ENCODE measurements at regions not wholly inside any gene's neighbourhood (a gene's known extent, or its start where the extent isn't known, plus 50 kb on each side); places are given as distances from the start of the nearest gene placed in this dataset.
"Not testable (repeated sequence)": the region's sequence is repeated elsewhere in the genome, so short reads cannot be mapped to it uniquely, and the experiment has no call there.

DNA sequence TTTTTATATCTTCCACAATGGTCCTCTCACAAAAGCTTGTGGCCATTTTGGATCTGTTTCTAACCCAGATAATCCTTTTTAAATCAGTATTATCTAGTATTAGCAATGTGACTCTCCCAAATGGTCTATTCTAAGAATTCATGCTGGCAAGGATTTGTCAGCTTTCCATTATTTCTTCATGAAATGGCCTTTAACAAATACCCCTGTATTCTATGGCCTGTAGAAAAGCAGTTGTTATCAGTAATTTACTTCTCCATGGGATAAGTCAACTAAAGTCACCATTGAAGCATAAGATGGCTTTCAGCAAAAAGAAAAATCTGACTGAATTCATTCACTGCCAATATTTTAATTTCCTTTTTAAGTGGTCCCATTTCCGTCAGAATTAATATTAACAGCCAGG, 346.4 kb upstream of the FAM174A start:
- no peak for DNase-seq

DNA sequence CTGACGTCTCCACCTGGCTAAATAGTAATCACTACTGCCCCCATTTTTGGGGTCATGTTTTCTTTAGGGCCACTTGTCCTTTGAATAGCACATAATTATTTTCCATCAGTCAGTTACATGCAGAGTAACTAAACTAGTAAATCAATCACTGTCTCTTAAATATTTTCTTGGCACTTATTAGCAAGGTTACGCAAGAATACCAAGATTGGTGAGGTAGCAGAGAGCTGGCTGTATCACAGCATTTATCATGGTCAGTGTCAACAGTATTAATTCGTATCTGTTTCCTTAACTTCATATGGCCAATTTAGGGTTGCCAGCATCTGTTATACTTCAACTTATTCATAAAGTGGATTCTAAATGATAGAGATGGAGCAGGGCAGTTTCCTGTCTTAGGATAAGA, 346.8 kb upstream of the FAM174A start:
- DNase-seq, result no peak

DNA sequence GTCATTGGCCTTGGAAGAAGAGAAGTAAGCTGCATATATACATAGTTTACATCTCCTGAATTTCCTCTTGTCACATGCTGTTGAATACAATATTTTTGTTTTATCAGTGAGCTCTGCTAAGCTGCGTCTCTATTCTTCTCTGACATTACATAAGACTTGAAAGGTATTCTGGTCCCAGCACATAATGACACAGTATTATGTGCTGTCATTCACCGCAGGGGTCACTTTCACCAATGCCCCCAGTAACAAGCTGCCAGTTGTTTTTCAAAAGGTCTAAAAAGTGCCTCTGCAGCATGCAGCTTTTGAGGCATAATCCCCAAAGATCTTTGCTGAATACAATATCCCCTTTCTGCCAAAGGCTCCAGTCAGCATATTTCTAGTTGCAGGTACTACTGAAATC, 349.0 kb upstream of the FAM174A start:
- no peak for DNase-seq

DNA sequence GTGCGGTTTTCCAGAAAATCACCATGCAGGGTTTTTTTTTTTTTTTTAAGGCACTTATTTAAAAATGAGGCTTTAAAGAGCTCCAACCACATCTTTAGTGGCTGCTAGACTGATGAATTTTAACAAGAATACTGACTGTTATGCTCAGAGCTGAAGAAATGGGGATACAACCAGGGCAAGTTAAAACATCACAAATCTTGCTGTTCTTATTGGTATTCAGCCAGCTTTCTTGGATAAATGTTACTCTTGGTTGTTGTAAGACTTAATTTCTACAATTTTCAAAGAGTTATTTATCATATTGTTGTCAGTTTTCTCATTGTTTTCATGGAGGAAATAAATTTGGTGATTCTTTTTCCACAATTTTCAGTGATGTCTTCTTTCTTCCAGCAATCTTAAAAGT, 352.8 kb upstream of the FAM174A start:
- no peak for DNase-seq

DNA sequence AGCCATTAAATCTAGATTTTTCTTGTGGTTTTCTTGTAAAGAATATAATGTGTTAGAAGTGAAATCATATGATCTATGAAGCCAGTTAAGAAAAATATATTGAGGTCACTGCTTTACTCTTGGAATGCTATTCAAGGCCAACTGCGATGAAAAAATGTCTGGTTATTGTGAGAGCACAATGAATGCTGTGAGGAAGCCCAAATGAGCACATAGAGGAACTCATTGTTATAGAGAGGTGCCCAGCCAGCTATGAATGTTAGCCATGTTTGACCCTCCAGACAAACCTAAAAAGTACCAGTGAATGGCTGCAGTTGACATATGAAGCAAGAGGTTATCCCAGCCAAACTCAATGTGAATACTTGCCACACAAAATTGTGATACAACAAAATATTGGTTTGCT, 359.8 kb upstream of the FAM174A start:
- no peak for DNase-seq

DNA sequence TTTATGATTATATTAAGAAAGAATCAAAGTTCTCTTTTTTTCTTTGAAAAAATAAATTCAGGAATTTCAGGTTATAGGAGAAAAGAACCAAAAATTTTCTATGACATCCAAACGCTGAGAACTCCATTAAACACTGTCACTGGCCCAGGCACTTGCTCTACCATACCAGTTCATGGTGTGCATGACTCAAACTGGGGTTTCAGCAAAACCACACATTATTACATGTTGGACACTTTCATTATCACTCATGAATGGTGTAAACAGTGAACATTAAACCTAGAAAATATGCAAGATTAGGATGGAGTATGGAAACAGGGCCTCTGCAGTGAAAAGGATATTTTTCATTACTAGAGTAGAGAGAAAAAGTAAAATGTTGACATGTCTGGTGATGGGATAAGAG, 369.9 kb upstream of the FAM174A start:
- peak; percentile 22 for DNase-seq

DNA sequence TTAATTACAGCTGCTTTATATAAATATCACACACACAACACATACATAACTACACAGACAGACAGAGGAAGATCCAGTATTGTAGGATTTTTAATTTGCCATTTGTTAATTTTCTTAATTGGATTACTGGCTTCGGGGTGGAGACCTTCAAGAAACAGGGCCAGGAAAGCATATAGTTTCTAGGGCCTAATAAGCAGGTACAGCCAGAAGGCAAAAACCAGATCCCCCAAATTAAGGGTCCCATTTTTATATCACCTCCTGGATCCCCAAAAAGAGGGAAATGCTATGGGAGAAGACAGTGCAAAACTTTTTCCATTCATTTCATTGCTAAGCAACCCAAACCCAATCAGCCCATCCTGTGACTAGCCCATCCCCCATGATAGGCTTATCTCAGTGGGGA, 373.3 kb upstream of the FAM174A start:
- peak; percentile 4 for DNase-seq

DNA sequence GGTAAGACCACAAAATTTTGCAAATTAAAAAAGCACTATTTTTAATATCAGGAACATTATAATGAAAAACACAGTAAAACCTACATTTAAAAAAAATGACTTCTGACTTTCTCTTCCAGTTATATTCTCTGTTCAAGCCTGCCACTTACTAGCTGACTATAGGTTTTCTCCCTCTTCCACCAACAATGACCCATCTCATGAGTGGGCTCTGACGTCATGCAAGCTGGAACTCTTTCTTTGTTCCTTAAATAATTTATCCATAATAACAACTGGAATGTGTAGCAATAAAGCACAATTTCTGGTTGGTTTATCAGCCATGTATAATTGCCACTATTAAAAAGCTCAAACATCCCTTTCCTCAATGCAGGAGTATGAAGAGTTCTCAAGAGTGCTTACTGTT, 378.1 kb upstream of the FAM174A start:
- DNase-seq, result no peak

DNA sequence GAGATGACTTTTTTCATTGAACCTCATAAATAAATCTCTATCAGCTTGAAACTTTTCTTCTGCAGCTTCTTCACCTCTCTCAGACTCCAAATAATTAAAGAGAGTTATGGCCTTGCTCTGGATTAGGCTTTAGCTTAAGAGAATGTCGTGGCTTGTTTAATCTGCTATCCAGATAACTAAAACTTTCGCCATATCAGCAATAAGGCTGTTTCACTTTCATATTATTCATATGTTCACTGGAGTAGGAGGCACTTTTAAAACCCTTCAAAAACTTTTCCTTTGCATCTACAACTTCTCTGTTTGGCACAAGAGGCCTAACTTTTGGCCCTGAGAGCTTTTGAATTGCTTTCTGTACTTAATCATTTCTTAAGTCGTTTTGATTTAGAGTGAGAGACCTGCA, 386.9 kb upstream of the FAM174A start:
- DNase-seq, result peak; percentile 15

DNA sequence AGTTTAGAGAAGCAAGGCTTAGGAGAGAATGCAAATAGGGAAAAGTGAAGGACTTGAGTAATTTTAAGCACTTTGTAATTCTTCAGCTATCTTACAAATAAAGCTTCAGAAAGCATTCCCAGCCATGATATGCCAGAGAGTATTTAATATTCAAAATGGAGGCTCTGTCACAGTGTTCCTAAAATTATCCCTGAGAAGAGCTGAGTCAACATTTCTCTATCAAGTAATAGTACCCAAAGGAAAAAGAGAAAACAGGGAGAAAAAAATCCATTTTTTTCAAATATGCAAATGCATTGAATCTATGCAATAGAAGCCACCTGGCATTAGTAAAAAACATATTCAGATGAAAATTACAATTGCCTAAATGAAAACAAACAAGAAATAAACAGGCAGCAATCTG, 392.6 kb upstream of the FAM174A start:
- no peak for DNase-seq

DNA sequence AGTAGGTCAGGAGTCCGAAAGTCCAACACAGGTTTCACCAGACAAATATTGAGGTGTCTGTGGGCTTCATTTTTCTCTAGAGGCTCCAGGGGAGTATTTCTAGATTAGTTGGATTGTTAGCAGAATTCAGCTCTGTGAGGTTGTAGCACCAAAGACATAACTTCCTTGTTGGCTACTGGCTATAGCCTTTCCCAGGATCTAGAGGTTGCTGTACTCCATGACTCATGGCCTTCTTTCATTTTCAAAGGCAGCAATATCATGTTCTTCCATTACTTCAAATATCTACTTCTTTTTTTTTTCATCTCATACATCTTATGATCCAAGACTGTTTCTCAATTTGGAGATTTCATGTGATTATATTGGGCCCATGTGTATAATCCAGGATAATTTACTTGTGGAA, 404.0 kb upstream of the FAM174A start:
- DNase-seq, result no peak

DNA sequence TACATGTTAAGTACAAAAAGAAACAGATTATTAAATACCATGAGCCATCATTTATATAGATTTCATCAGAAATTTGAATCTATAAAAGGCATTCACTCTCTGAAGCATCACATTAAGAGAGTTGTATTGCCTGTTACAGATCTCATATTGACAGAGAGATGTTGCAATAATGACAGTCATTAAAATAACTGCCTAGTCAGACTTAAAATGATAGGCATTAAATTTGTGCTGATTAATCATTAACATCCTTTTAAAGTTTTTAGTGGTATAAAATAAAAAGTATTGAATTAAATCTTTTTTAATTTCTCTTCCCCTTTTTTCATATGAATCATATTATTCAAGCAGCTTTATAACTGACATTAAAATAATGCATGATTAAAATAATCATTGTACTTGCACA, 404.9 kb upstream of the FAM174A start:
- DNase-seq, result no peak

DNA sequence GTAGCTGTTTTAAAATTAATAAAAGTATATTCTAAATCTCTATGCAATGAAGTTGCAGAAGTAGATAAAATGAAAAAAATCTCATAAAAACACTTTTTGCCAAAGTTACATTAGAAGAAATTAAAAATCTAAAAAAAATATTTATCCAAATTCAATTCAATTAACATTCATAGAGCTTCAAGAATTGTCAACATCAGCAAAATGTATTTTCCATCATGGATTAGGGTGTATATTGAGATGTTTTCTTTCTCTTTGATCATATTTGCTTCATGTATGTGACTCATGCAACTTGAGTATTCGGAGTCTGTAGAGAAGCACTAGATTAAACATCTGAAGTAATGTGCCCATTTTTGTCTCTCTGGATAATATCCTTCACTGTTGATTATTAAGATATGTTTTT, 415.3 kb upstream of the FAM174A start:
- no peak for DNase-seq

DNA sequence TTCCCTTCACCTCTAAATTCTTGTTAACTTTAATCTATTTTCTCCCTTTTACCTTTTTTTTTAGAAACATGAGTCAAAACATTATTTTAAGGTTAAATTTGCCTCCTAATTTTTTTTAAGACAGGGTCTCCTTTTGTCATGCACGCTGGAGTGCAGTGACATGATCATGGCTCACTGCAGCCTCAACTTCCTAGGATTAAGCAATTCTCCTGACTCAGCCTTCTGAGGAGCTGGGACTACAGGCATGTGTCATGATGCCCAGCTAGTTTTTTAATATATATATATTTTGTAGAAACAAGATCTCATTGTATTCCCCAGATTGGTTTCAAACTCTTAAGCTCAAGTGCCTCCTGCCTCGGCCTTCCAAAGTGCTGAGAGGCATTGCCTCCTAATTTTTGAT, 424.7 kb upstream of the FAM174A start:
- DNase-seq, result no peak

DNA sequence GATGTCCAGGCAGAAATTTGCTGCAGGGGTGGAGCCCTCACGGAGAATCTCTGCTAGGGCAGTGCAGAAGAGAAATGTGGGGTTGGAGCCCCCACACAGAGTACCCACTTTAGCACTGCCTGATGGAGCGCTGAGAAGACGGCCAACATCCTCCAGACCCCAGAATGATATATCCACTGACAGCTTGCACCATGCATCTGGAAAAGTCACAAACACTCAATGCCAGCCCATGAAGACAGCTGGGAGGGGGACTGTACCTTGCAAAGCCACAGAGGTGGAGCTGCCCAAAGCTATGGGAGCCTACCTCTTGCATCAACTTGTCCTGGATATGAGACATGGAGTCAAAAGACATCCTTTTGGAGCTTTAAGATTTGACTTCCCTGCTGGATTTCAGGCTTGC, 426.3 kb upstream of the FAM174A start:
- DNase-seq, result no peak

DNA sequence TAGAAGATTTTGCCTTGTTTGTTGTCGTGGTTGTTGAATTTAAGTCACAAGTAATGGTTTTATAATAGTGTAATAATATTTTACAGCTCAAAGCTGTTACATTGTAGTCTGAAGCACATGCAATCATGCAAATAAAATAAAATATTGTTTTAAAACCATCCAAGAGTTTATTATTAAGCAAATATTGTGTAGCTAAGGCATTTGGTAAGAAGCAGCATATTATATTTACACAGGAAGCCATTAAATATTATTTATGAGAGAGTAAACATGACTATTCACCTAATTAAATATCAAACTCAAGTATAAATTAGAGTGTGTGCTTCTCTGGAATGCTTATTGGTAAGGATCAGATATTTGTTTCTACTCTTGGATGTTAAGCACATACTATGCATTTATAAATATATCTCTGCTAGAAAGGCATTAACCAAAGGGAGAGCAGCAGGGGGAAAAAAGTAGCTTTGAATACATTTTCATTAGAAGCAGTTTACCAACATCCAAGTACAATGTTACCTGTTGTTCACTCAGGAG, 431.5 kb upstream of the FAM174A start:
- not testable (repeated sequence) for DNase-seq

DNA sequence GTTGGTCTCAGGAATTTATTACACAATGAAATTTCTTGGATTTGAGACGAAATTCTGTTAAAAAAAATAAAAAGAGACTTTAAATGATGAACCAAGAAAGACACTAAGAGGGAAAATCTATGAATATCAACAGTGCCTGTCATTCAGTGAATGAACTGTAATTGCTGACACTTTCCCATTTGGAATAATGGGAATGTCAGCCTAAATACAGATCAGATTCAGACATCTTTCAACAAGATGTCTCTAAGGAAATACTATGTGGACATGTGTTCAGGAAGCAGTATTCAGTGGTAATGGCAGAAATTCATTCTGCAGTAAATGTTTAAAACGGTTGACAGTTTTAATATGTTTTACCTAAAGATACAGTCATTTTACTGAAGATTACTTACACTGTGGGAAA, 433.7 kb upstream of the FAM174A start:
- not testable (repeated sequence) for DNase-seq

DNA sequence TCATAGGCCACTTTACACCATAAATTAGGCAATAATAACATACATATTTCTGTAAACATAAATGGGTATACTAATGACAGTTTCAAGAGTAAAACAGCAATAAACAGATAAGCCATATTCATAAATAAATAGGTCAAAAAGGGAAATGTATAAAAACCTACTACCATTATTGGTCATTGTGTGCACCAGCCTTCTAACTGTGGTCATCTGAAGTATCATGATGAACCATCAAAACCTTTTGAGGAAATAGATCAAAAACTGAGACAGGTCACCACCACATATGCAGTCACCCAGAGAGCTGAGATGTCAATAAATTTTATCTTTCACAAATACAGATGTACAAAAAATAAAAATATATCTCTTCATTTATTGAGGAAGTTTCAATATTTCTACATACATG, 438.8 kb upstream of the FAM174A start:
- not testable (repeated sequence) for DNase-seq

DNA sequence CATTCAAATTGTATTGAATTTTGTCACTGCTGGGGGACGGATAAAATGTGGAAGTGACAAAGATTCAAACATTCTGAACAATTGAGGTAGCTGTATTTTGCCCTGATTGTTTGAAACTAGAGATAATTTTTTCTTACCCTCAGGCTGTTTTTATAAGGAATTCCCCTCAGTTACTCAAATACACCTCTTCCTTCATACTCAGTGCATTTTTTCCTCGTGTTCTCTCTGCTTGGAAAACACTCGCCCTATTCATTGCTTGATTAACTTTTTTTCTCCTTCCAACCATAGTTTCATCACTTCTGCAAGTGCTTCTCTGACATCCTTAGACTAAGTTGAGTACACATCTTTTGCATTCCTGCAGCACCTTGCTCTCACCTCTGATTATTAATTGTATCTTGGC, 454.5 kb upstream of the FAM174A start:
- not testable (repeated sequence) for DNase-seq

DNA sequence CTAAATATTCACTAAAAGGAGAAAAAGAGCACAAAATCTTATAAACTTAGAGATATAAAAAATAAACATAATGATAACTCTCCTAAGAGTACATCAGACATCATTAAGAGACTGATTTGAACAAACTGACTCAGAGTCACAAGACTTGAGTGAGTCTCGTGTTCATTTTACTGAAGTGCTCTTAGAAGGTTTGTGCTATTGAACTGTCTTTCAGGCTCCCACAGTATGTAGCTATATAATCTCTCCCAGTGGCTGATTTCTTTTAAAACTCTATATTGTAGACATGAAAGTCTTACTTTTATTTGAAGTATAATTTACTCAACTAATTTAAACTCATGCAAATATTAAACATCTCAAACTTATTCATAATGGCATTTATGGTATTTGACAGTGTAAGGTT, 456.0 kb upstream of the FAM174A start:
- DNase-seq, result peak; percentile 38

DNA sequence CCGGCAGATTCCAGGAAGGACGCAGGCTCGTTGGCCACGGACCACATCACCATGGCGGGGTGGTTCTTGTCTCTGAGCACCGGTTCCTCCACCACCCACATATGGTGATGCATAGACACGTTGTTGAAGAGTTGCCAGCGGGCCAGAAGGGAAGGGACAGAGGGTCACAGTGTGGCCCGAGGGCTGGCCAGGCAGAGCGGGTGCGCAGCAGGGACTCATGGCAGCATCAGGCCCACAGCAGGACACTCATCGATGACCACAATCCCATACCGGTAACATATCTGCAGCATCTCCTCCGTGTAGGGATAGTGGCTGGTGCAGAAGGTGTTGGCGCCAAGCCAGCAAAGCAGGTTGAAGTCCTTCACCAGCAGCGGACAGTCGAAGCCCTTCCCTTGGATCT, 469.2 kb upstream of the FAM174A start:
- not testable (repeated sequence) for DNase-seq

DNA sequence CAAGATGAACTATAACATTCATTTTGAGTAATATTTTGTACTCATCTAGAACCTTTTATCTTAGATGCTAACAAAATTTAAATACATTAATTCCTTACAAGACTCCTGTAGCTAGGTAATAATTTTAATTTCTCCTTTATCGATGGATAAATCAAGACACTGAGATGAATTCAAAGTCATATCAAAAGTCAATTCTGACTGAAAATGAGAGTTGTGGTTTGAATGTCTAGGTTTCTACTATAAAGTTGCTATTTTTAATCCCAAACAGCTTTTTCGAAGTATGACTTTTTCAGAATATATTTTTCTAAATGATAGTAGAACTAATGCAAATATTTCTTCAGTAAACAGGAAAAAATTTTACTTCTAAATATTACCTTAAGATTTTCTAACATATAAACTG, 491.7 kb upstream of the FAM174A start:
- no peak for DNase-seq

DNA sequence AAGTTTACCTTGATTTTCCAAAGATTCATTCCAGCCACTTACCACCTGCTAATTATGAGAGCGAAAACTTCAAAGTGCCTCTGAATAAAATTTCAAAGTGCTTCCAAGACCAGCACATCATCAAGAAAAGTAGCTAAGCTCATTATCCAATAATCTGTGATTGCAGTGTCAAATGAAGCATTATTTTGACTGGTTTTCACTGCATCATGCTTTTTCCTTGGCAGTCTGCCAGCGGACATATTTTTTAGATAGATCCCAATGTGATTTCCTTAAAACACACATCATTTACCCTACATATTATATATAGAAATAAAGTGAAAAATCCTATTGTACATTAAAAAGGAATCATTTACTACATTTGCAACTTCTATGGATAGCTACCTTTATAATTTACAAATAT, 508.6 kb upstream of the FAM174A start:
- peak; percentile 42 for DNase-seq

DNA sequence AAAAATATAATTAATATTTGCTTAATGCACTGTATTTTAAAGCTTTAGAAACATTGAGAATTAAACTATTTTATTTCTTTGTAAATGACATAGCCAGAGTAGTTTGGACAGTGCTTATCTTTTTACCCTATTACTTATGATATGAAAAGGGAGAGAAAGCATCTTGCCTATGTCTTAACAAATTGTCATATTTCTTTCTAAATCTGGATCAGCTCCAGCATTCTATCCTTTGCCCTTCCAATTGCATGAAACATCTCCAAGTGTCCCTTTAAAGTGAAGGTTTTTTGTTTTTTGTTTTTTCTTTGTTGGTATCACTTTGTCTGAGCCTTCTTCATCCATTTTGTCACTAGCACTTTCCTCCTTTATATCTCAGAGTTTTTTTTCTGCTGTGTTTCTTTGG, 511.6 kb upstream of the FAM174A start:
- DNase-seq, result no peak

DNA sequence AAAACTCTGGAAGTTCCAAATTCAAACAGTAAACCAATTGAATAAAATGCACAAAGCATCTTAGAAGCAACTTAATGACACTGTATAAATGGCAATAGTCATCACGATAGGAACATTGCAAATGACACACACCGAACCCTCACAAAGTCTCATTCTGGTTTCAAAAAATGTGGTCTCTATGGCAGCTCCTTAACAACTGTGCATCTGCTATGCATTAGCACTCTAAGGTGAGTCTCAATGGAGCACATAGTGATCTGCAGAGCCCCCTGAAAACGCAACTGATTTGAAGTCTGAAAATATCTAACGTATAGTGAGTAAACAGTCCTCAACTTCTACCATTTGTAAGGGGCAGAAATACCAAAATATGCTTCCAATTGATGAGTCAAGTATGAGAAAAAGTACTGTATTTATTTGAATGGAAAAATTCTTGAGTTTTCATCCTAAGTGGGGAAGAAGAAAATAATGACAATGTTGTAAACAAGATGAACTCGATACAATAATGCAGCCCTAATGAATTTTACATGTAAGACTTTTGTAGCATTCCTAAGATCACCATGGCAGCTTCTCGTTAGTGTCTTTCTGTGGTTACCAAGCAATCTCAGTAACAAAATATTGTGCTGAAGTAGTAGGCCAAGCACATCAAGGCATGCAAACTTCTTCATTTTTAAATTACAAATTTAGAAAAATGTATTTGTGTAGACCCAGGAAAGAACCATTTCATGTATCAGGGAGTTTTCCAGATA, 517.5 kb upstream of the FAM174A start:
- no peak for DNase-seq

All from OCI-M1 (cell line).